ENCODE measurements at regions not wholly inside any gene's neighbourhood (a gene's known extent, or its start where the extent isn't known, plus 50 kb on each side); places are given as distances from the start of the nearest gene placed in this dataset.

- ATAC-seq (no peak), DNase-seq (ENCODE audit: low spot score) (no peak)
- Mint-ChIP-seq H3K9me3 (peaks cover 26% of the 10 kb centered on the region), H3K27ac (peak overlapping the region; percentile 54; the same call in 1 of the 2 replicates), H3K27me3 (ENCODE audit: low read depth) (no peaks in the 10 kb centered on the region), H3K4me3 (no peak overlapping the region), H3K4me1 (peaks cover 18% of the 10 kb centered on the region), H3K36me3 (peaks cover 18% of the 10 kb centered on the region)
- POLR2A ChIA-PET, result no interaction called here
- TF ChIP-seq ZNF532 (CRISPR knock-in tag; IDR thresholded peaks at IDR 0.05; ENCODE audit: borderline replicate concordance) (no peak), CREM (CRISPR knock-in tag; IDR thresholded peaks at IDR 0.05) (no peak), ZNF232 (CRISPR knock-in tag; IDR thresholded peaks at IDR 0.05) (no peak), ZNF671 (CRISPR knock-in tag; IDR thresholded peaks at IDR 0.05) (no peak), SMAD4 (CRISPR knock-in tag; IDR thresholded peaks at IDR 0.05) (no peak), ZNF416 (CRISPR knock-in tag; IDR thresholded peaks at IDR 0.05) (no peak), STAT6 (CRISPR knock-in tag; conservative IDR thresholded peaks at IDR 0.05; ENCODE audit: low read depth) (no peak)
- CTCF ChIA-PET, result no interaction called here
Observed at GRCh38 chr5:158351485-158352125, 492.7 kb upstream of the CLINT1 start.

GRCh38 chr5:158349987-158350386, 491.0 kb upstream of the CLINT1 start:
- H3K9me3 Mint-ChIP-seq, result peaks cover 34% of the 10 kb centered on the region
- CTCF ChIA-PET, result no interaction called here
- no peak for DNase-seq (ENCODE audit: low spot score)

GRCh38 chr5:158344376-158344775, 485.4 kb upstream of the CLINT1 start:
- H3K4me1 Mint-ChIP-seq, result no peaks in the 10 kb centered on the region
- ATAC-seq (no peak), DNase-seq (ENCODE audit: low spot score) (no peak)
- H3K36me3 Mint-ChIP-seq, result peaks cover 13% of the 10 kb centered on the region
- ChIA-PET CTCF (no interaction called here), POLR2A (no interaction called here)
- H3K9me3 Mint-ChIP-seq, result peaks cover 35% of the 10 kb centered on the region
- no peak overlapping the region for H3K27ac Mint-ChIP-seq
- no peaks in the 10 kb centered on the region for H3K27me3 Mint-ChIP-seq (ENCODE audit: low read depth)
- H3K4me3 Mint-ChIP-seq, result no peak overlapping the region
- TF ChIP-seq USF1 (CRISPR knock-in tag; IDR thresholded peaks at IDR 0.05), result no peak
- no peak for TF ChIP-seq NFATC4 (CRISPR knock-in tag; IDR thresholded peaks at IDR 0.05)
- TF ChIP-seq ATF6 (CRISPR knock-in tag; IDR thresholded peaks at IDR 0.05), result no peak
- TF ChIP-seq NFE2L1 (CRISPR knock-in tag; IDR thresholded peaks at IDR 0.05), result no peak
- TF ChIP-seq IRF1 (CRISPR knock-in tag; IDR thresholded peaks at IDR 0.05), result no peak
- TF ChIP-seq ATF3 (CRISPR knock-in tag; conservative IDR thresholded peaks at IDR 0.05), result no peak
- no peak for TF ChIP-seq SOX15 (CRISPR knock-in tag; IDR thresholded peaks at IDR 0.05)
- no peak for TF ChIP-seq FOXJ3 (CRISPR knock-in tag; IDR thresholded peaks at IDR 0.05; ENCODE audit: borderline replicate concordance)
- no peak for TF ChIP-seq SMAD3 (CRISPR knock-in tag; IDR thresholded peaks at IDR 0.05; ENCODE audit: borderline replicate concordance)
- TF ChIP-seq ZNF263 (CRISPR knock-in tag; IDR thresholded peaks at IDR 0.05; ENCODE audit: low read depth), result no peak
- TF ChIP-seq ELF4 (CRISPR knock-in tag; IDR thresholded peaks at IDR 0.05; ENCODE audit: low read depth), result no peak
- TF ChIP-seq SMAD4 (CRISPR knock-in tag; IDR thresholded peaks at IDR 0.05), result no peak

More at GRCh38 chr5:158349987-158350386, 491.0 kb upstream of the CLINT1 start:
- Mint-ChIP-seq H3K4me3 (no peak overlapping the region), H3K36me3 (peaks cover 21% of the 10 kb centered on the region), H3K27me3 (ENCODE audit: low read depth) (no peaks in the 10 kb centered on the region), H3K27ac (no peak overlapping the region), H3K4me1 (peaks cover 14% of the 10 kb centered on the region)
- POLR2A ChIA-PET, result no interaction called here
- no peak for TF ChIP-seq NFYB (CRISPR knock-in tag; conservative IDR thresholded peaks at IDR 0.05; ENCODE audit: low read depth)
- TF ChIP-seq NFATC4 (CRISPR knock-in tag; IDR thresholded peaks at IDR 0.05), result no peak
- TF ChIP-seq SMAD3 (CRISPR knock-in tag; IDR thresholded peaks at IDR 0.05; ENCODE audit: borderline replicate concordance), result no peak
- TF ChIP-seq ZNF317 (CRISPR knock-in tag; IDR thresholded peaks at IDR 0.05; ENCODE audit: borderline replicate concordance, low read depth), result no peak
- TF ChIP-seq FOXP1 (CRISPR knock-in tag; IDR thresholded peaks at IDR 0.05; ENCODE audit: borderline replicate concordance), result no peak
- TF ChIP-seq ELF4 (CRISPR knock-in tag; IDR thresholded peaks at IDR 0.05; ENCODE audit: low read depth), result no peak
- no peak for TF ChIP-seq CREB1 (CRISPR knock-in tag; IDR thresholded peaks at IDR 0.05)
- TF ChIP-seq GRHL2 (CRISPR knock-in tag; IDR thresholded peaks at IDR 0.05; ENCODE audit: insufficient replicate concordance, severe bottlenecking), result no peak
- ATAC-seq, result no peak

All from WTC11 (cell line).